OCI-LY1 (cell line): ENCODE measurements at regions not wholly inside any gene's neighbourhood (a gene's known extent, or its start where the extent isn't known, plus 50 kb on each side); places are given as distances from the start of the nearest gene placed in this dataset.

Source experiments
- CTCF ChIP-seq: fragments of 200-600 bp; sonication (generic), shearing (Covaris generic); IDR thresholded peaks from 2 replicates; pipeline ENCODE4 v1.5.1; 2017; ENCODE audit warnings: mild to moderate bottlenecking, antibody characterized with exemption, low read length, moderate library complexity, mixed read lengths
- EZH2 ChIP-seq: fragments of 200-600 bp; sonication (generic), shearing (Covaris generic); IDR thresholded peaks from 2 replicates; pipeline ENCODE4 v1.8.0; 2017; ENCODE audit warnings: borderline replicate concordance, mixed run types, mild to moderate bottlenecking, antibody characterized with exemption, low read length, moderate library complexity, mixed read lengths

GRCh38 chr13:77386880-77387606 lies 60.1 kb upstream of the MYCBP2 start:
- TF ChIP-seq CTCF: no peak
- no peak for TF ChIP-seq EZH2
